Activated CD4-positive, alpha-beta T cell treated with anti-CD3 and anti-CD28 coated beads, Interleukin-2, amount 50 U/mL, for 48 hours (primary cell): ENCODE measurements at regions not wholly inside any gene's neighbourhood (a gene's known extent, or its start where the extent isn't known, plus 50 kb on each side); places are given as distances from the start of the nearest gene placed in this dataset.

Experiments
- DNase-seq, 2 experiments: peaks; one replicate each; pipeline ENCODE4 v3.0.0-alpha.2; 2020

- no peak for DNase-seq
Observed at GRCh38 chr7:115704884-115705283, 325.7 kb downstream of the TFEC start.

- no peak for DNase-seq
Observed at GRCh38 chr7:115701141-115701540, 329.4 kb downstream of the TFEC start.

GRCh38 chr7:115694424-115694823 lies 336.1 kb downstream of the TFEC start:
- no peak for DNase-seq

GRCh38 chr7:115693779-115694178 lies 336.8 kb downstream of the TFEC start:
- DNase-seq = no peak

- no peak for DNase-seq
Observed at GRCh38 chr7:115689941-115690340, 340.6 kb downstream of the TFEC start.

- no peak for DNase-seq
Observed at GRCh38 chr7:115683093-115683492, 347.5 kb downstream of the TFEC start.

- DNase-seq = no peak
Observed at GRCh38 chr7:115682507-115682906, 348.1 kb downstream of the TFEC start.

GRCh38 chr7:115680921-115681320 lies 349.6 kb downstream of the TFEC start:
- DNase-seq = no peak

- DNase-seq = no peak
Observed at GRCh38 chr7:115679976-115680375, 350.6 kb downstream of the TFEC start.

- DNase-seq = no peak
Observed at GRCh38 chr7:115679423-115679822, 351.1 kb downstream of the TFEC start.

- DNase-seq = no peak
Observed at GRCh38 chr7:115678086-115678982, 352.2 kb downstream of the TFEC start.

- no peak for DNase-seq
Observed at GRCh38 chr7:115676707-115677106, 353.9 kb downstream of the TFEC start.

GRCh38 chr7:115676080-115676479 lies 354.5 kb downstream of the TFEC start:
- no peak for DNase-seq

- DNase-seq = no peak
Observed at GRCh38 chr7:115674467-115675024, 356.0 kb downstream of the TFEC start.

GRCh38 chr7:115672024-115672423 lies 358.5 kb downstream of the TFEC start:
- no peak for DNase-seq

- DNase-seq = no peak
Observed at GRCh38 chr7:115662676-115663075, 367.9 kb downstream of the TFEC start.

GRCh38 chr7:115662120-115662519 lies 368.4 kb downstream of the TFEC start:
- DNase-seq = no peak

- DNase-seq = no peak
Observed at GRCh38 chr7:115658223-115658622, 372.3 kb downstream of the TFEC start.

GRCh38 chr7:115654384-115655214 lies 376.0 kb downstream of the TFEC start:
- DNase-seq = no peak

- DNase-seq = no peak
Observed at GRCh38 chr7:115649429-115649828, 381.1 kb downstream of the TFEC start.

GRCh38 chr7:115647712-115648111 lies 382.9 kb downstream of the TFEC start:
- no peak for DNase-seq

- DNase-seq = no peak
Observed at GRCh38 chr7:115642194-115642593, 388.4 kb downstream of the TFEC start.

GRCh38 chr7:115638853-115639252 lies 391.7 kb downstream of the TFEC start:
- no peak for DNase-seq

GRCh38 chr7:115637128-115637527 lies 393.4 kb downstream of the TFEC start:
- no peak for DNase-seq
